H4 (cell line): ENCODE measurements at regions not wholly inside any gene's neighbourhood (a gene's known extent, or its start where the extent isn't known, plus 50 kb on each side); places are given as distances from the start of the nearest gene placed in this dataset.
"Not testable (repeated sequence)": the region's sequence is repeated elsewhere in the genome, so short reads cannot be mapped to it uniquely, and the experiment has no call there.

Experiments
- DNase-seq: peaks from one replicate; pipeline ENCODE4 v3.0.0-alpha.2; 2015; ENCODE audit warnings: low spot score

GRCh38 chr14:105709281-105710118 is 183.1 kb downstream of the TMEM121 start:
- DNase-seq, result no peak

- DNase-seq, result no peak
Measured at GRCh38 chr14:105710119-105711043, 184.0 kb downstream of the TMEM121 start.

- DNase-seq, result no peak
Measured at GRCh38 chr14:105711044-105711620, 184.7 kb downstream of the TMEM121 start.

GRCh38 chr14:105711841-105712460 is 185.6 kb downstream of the TMEM121 start:
- DNase-seq, result no peak

GRCh38 chr14:105712670-105713069 is 186.3 kb downstream of the TMEM121 start:
- DNase-seq, result not testable (repeated sequence)

GRCh38 chr14:105713160-105713559 is 186.8 kb downstream of the TMEM121 start:
- not testable (repeated sequence) for DNase-seq

GRCh38 chr14:105713836-105714235 is 187.5 kb downstream of the TMEM121 start:
- not testable (repeated sequence) for DNase-seq

- DNase-seq, result not testable (repeated sequence)
Measured at GRCh38 chr14:105718787-105719186, 192.4 kb downstream of the TMEM121 start.

- DNase-seq, result not testable (repeated sequence)
Measured at GRCh38 chr14:105720106-105720505, 193.7 kb downstream of the TMEM121 start.

- not testable (repeated sequence) for DNase-seq
Measured at GRCh38 chr14:105720852-105721601, 194.6 kb downstream of the TMEM121 start.

GRCh38 chr14:105721602-105721970 is 195.2 kb downstream of the TMEM121 start:
- DNase-seq, result not testable (repeated sequence)

- not testable (repeated sequence) for DNase-seq
Measured at GRCh38 chr14:105721996-105722709, 195.8 kb downstream of the TMEM121 start.

- not testable (repeated sequence) for DNase-seq
Measured at GRCh38 chr14:105723271-105723670, 196.9 kb downstream of the TMEM121 start.

- not testable (repeated sequence) for DNase-seq
Measured at GRCh38 chr14:105723776-105724175, 197.4 kb downstream of the TMEM121 start.

GRCh38 chr14:105729825-105730368 is 203.5 kb downstream of the TMEM121 start:
- not testable (repeated sequence) for DNase-seq

GRCh38 chr14:105730731-105731130 is 204.3 kb downstream of the TMEM121 start:
- not testable (repeated sequence) for DNase-seq

GRCh38 chr14:105731221-105731985 is 205.0 kb downstream of the TMEM121 start:
- DNase-seq, result not testable (repeated sequence)

- no peak for DNase-seq
Measured at GRCh38 chr14:105733081-105734065, 207.0 kb downstream of the TMEM121 start.
